ENCODE measurements at regions not wholly inside any gene's neighbourhood (a gene's known extent, or its start where the extent isn't known, plus 50 kb on each side); places are given as distances from the start of the nearest gene placed in this dataset.

GRCh38 chr17:70604854-70605253 is 435.5 kb downstream of the KCNJ2 start:
- DNase-seq, result no peak

GRCh38 chr17:70606086-70606485 is 436.8 kb downstream of the KCNJ2 start:
- no peak for DNase-seq

GRCh38 chr17:70608193-70608592 is 438.9 kb downstream of the KCNJ2 start:
- DNase-seq, result no peak

- DNase-seq, result no peak
Measured at GRCh38 chr17:70608957-70609356, 439.6 kb downstream of the KCNJ2 start.

- no peak for DNase-seq
Measured at GRCh38 chr17:70609566-70609965, 440.2 kb downstream of the KCNJ2 start.

GRCh38 chr17:70610161-70610560 is 440.8 kb downstream of the KCNJ2 start:
- no peak for DNase-seq

GRCh38 chr17:70613681-70614080 is 444.3 kb downstream of the KCNJ2 start:
- no peak for DNase-seq

GRCh38 chr17:70615831-70616230 is 446.5 kb downstream of the KCNJ2 start:
- DNase-seq, result no peak

GRCh38 chr17:70618641-70619040 is 449.3 kb downstream of the KCNJ2 start:
- DNase-seq, result no peak

GRCh38 chr17:70621566-70621965 is 452.2 kb downstream of the KCNJ2 start:
- peak; percentile 56 for DNase-seq

GRCh38 chr17:70622368-70623260 is 453.3 kb downstream of the KCNJ2 start:
- DNase-seq, result peak; percentile 57

- no peak for DNase-seq
Measured at GRCh38 chr17:70624211-70624610, 454.9 kb downstream of the KCNJ2 start.

GRCh38 chr17:70629902-70630301 is 460.6 kb downstream of the KCNJ2 start:
- no peak for DNase-seq

- DNase-seq, result no peak
Measured at GRCh38 chr17:70636517-70637133, 467.3 kb downstream of the KCNJ2 start.

GRCh38 chr17:70642059-70642458 is 472.7 kb downstream of the KCNJ2 start:
- no peak for DNase-seq

- DNase-seq, result no peak
Measured at GRCh38 chr17:70644096-70644495, 474.8 kb downstream of the KCNJ2 start.

GRCh38 chr17:70646673-70647072 is 477.3 kb downstream of the KCNJ2 start:
- no peak for DNase-seq

GRCh38 chr17:70648166-70648565 is 478.8 kb downstream of the KCNJ2 start:
- no peak for DNase-seq

- no peak for DNase-seq
Measured at GRCh38 chr17:70653850-70654249, 484.5 kb downstream of the KCNJ2 start.

- DNase-seq, result no peak
Measured at GRCh38 chr17:70654706-70655105, 485.4 kb downstream of the KCNJ2 start.

- no peak for DNase-seq
Measured at GRCh38 chr17:70655176-70655958, 486.0 kb downstream of the KCNJ2 start.

GRCh38 chr17:70658317-70658716 is 489.0 kb downstream of the KCNJ2 start:
- DNase-seq, result no peak

GRCh38 chr17:70658840-70659239 is 489.5 kb downstream of the KCNJ2 start:
- DNase-seq, result no peak
